ENCODE measurements at regions not wholly inside any gene's neighbourhood (a gene's known extent, or its start where the extent isn't known, plus 50 kb on each side); places are given as distances from the start of the nearest gene placed in this dataset.

- TF ChIP-seq, protein P1, sequence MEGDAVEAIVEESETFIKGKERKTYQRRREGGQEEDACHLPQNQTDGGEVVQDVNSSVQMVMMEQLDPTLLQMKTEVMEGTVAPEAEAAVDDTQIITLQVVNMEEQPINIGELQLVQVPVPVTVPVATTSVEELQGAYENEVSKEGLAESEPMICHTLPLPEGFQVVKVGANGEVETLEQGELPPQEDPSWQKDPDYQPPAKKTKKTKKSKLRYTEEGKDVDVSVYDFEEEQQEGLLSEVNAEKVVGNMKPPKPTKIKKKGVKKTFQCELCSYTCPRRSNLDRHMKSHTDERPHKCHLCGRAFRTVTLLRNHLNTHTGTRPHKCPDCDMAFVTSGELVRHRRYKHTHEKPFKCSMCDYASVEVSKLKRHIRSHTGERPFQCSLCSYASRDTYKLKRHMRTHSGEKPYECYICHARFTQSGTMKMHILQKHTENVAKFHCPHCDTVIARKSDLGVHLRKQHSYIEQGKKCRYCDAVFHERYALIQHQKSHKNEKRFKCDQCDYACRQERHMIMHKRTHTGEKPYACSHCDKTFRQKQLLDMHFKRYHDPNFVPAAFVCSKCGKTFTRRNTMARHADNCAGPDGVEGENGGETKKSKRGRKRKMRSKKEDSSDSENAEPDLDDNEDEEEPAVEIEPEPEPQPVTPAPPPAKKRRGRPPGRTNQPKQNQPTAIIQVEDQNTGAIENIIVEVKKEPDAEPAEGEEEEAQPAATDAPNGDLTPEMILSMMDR (IDR thresholded peaks at IDR 0.05; ENCODE audit: low read length), result no peak
- TF ChIP-seq EZH2phosphoT487 (IDR thresholded peaks at IDR 0.05; ENCODE audit: low read length), result no peak
Measured at GRCh38 chr11:91850533-91851275, 373.9 kb upstream of the FAT3 start.
